GM19455 (cell line): ENCODE measurements at regions not wholly inside any gene's neighbourhood (a gene's known extent, or its start where the extent isn't known, plus 50 kb on each side); places are given as distances from the start of the nearest gene placed in this dataset.

Experiments used
- ATAC-seq: cut with Tn5 transposase; IDR thresholded peaks from one replicate; pipeline ENCODE4 v1.9.1; 2021; ENCODE audit not compliant: unreplicated experiment

DNA sequence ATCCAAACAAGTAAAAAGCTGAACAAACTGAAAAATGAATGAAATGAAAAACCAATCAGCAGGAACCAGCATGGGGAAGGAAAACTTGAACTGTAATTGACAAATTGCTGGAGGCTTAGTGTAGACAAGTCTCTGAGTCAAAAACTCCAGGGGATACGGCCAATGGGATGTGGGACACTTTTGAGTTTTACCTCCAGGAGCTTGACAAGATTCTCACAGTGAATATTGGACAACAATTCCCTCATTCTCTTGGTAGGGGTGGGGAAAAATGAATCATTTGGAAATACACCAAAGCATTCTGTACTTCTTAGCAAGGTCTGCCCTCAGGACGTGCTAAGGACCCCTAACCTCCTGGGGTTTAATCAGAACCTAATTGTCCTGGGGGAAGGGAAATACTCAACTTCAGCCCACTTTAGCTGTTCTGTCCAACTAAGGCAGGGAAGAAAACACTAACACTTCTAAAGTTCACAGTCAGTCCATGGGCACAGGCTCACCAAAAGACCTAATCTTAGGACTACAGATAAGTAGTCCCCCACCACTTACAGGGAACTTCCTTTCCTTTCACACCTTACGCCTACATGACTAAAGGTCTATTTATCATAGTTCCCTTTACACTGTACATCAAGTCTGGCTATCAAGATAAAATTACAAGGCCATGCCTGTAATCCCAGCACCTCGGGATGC is 60.7 kb upstream of the CDC42BPA start:
- no peak for ATAC-seq

GRCh38 chr1:227378181-227378580 is 59.9 kb upstream of the CDC42BPA start:
- no peak for ATAC-seq

GRCh38 chr1:227374846-227375245 is 56.6 kb upstream of the CDC42BPA start:
- ATAC-seq = no peak

- no peak for ATAC-seq
These were observed 54.4 kb upstream of the CDC42BPA start for GRCh38 chr1:227372726-227373130.

DNA sequence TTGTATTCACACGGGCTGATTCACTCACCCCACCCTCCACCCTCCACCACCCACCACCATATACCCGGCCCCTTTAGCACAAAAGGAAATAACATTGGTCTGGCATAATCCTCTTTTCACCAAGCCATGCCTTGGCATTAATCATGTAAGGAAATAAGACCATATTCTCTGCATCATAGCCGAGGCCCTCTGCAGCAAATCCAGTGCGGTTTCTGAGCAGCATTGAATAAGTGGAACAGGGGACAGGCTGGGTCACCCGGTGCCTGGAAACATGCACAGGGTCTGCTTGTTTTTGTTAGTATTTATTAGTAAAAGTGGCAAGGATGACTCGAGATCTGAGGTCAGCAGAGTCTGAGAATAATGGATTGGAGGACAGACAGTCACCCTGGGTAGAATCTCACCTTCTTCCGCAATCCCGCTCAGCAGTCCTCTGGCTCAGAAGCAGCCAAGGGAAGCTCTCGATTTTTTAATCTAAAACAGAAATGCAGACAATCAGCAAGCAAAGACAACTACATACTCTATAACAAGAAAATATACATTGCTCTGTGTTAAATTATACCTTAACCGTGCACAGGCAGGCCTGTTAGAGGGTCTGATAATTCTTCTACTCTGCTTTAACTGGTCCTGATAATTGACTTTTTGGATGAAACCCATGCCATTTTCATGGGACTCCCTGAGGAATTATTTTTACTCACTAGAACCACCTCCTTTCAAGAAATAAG is 52.4 kb upstream of the CDC42BPA start:
- ATAC-seq = no peak

DNA sequence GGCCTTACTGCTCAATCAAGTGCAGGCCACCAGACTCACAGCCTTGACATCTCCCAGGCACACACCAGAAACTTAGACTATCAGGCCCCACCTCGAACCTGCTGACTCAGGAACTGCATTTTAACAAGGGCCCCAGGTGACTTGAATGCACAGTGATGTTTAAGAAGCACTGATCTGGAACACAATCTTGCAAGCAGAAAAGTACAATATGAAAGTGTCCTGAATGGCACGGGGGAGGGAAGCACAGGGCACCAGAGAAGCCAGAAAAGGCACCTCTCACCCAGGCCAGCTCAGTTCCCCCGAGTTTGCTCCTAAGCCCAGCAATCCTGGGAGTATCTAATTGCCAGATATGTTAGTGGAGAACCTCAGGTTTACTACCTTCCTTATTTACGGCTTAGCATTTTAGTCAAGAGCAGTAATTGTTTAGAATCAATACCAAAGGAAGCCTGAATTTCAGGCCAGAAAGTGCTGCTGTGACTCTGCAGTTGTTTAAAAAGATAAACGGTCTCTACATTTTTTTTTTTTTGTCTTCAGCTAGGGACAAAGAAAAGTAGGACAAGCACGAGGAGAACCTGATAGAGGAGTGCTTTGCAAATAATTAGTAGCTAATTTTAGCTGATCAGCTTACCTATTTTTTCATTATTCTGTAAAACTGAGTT is 50.9 kb upstream of the CDC42BPA start:
- no peak for ATAC-seq
